ENCODE measurements at regions not wholly inside any gene's neighbourhood (a gene's known extent, or its start where the extent isn't known, plus 50 kb on each side); places are given as distances from the start of the nearest gene placed in this dataset.

DNA sequence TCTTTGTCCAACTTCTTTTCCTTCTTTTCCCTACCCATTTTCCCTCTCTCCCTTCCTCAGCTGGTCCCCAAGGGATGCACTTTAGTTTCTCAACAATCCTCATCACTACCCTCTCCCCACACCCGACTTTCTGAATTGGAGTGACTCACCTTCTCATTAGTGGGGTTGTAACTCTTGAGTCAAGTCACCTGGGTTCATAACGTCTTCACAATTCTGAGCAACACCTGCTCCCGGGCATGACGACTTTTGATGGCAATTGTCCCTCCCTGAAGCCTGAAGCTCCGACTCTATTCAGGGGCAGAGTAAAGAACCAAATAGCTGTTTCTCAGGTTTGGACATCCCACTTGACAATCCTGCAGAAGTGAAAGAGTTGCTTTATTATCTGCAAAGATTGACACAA is 82.7 kb upstream of the OTX2 start:
- no peaks in the 10 kb centered on the region for H3K9me2 ChIP-seq (replicated peaks; ENCODE audit: insufficient read depth, low read length)
- DNase-seq: no peak
- H3K4me1 ChIP-seq (ENCODE audit: low read length): no peaks in the 10 kb centered on the region
- no peak overlapping the region for H3K4me3 ChIP-seq (ENCODE audit: low read length)
- H4K20me1 ChIP-seq (ENCODE audit: insufficient read depth, low read depth, low read length): no peaks in the 10 kb centered on the region
- H3K9ac ChIP-seq (ENCODE audit: low read length): no peak overlapping the region
- H2AFZ ChIP-seq (ENCODE audit: low read length): no peak overlapping the region
- no peak overlapping the region for H3K4me2 ChIP-seq (ENCODE audit: low read depth, low read length, poor library complexity, severe bottlenecking)
- H3K9me3 ChIP-seq (ENCODE audit: low read length): no peaks in the 10 kb centered on the region
- H3K79me2 ChIP-seq (ENCODE audit: low read length): no peaks in the 10 kb centered on the region
- no peak overlapping the region for H3K27ac ChIP-seq (ENCODE audit: low read length)
- H3K27me3 ChIP-seq (ENCODE audit: low read length): no peaks in the 10 kb centered on the region
- no peaks in the 10 kb centered on the region for H3K36me3 ChIP-seq (ENCODE audit: insufficient read depth, low read length)

DNA sequence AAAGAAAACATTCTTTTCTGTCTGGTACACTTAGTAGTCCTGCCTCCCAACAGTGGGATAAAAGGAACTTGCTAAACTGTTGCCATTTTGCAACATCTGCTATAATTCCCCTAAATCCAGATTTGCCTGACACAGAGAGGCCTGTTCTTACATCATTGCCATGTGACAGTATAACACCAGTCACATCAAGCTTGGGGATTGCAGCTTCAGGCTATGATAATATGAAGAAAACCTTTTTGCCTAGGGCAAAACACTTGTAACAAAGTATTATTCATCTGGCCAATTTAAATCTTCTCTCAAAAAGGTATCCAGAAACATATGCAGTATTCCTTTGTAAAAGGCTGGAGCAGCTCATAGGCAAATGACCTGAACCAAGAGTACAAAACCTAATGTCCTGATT is 80.9 kb upstream of the OTX2 start:
- Histone ChIP-seq H3K36me3 (ENCODE audit: insufficient read depth, low read length) (no peaks in the 10 kb centered on the region), H4K20me1 (ENCODE audit: insufficient read depth, low read depth, low read length) (no peaks in the 10 kb centered on the region), H3K4me3 (ENCODE audit: low read length) (no peak overlapping the region), H3K9me2 (replicated peaks; ENCODE audit: insufficient read depth, low read length) (no peaks in the 10 kb centered on the region), H3K9me3 (ENCODE audit: low read length) (no peaks in the 10 kb centered on the region), H3K4me1 (ENCODE audit: low read length) (no peaks in the 10 kb centered on the region), H3K79me2 (ENCODE audit: low read length) (no peaks in the 10 kb centered on the region), H3K27me3 (ENCODE audit: low read length) (no peaks in the 10 kb centered on the region), H3K27ac (ENCODE audit: low read length) (no peak overlapping the region), H3K9ac (ENCODE audit: low read length) (no peak overlapping the region), H3K4me2 (ENCODE audit: low read depth, low read length, poor library complexity, severe bottlenecking) (no peak overlapping the region), H2AFZ (ENCODE audit: low read length) (no peak overlapping the region)
- DNase-seq: no peak

DNA sequence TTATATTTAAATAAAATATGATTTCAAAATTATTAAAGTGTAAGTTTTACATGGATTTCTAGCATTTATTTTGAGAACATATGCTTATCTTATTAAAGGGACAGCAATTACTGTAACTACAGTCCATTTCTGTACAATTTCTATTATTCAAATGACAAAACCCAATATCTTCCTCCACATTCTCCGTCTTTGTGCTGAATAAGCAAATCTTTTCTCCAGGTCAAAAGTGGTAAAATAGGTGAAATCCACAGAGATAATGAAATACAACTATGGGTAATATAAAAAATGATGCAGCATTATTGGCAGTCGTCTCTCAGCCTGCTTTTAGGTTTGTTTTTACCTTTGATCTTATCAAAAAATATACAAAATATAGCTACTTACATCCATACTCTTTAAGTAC is 79.4 kb upstream of the OTX2 start:
- Histone ChIP-seq H3K4me2 (ENCODE audit: low read depth, low read length, poor library complexity, severe bottlenecking) (no peak overlapping the region), H3K9me3 (ENCODE audit: low read length) (no peaks in the 10 kb centered on the region), H2AFZ (ENCODE audit: low read length) (no peak overlapping the region), H3K4me3 (ENCODE audit: low read length) (no peak overlapping the region), H3K36me3 (ENCODE audit: insufficient read depth, low read length) (no peaks in the 10 kb centered on the region), H3K9me2 (replicated peaks; ENCODE audit: insufficient read depth, low read length) (no peaks in the 10 kb centered on the region), H4K20me1 (ENCODE audit: insufficient read depth, low read depth, low read length) (no peaks in the 10 kb centered on the region), H3K4me1 (ENCODE audit: low read length) (no peaks in the 10 kb centered on the region), H3K79me2 (ENCODE audit: low read length) (no peaks in the 10 kb centered on the region), H3K27ac (ENCODE audit: low read length) (no peak overlapping the region), H3K9ac (ENCODE audit: low read length) (no peak overlapping the region), H3K27me3 (ENCODE audit: low read length) (no peaks in the 10 kb centered on the region)
- no peak for DNase-seq

DNA sequence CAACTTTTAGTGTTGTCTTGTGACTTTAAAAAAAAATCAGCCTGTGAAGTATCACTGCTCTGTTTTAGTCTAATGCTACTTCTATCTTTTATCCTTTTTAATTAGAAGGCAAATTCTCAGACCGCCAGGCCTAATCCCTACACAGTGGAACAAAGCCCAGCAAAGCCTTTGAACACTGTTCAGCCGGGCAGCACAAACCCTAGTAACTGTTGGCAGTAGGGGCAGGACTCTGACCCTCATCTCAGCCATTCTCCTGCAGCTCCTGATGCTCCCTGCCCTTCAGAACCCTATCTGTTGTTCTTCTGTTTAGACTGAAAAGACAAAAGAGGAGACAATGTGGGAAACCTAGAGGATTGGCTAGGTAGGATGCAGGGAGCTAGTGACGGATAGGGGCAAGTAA is 78.0 kb upstream of the OTX2 start:
- no peak overlapping the region for H3K4me3 ChIP-seq (ENCODE audit: low read length)
- H3K9me2 ChIP-seq (replicated peaks; ENCODE audit: insufficient read depth, low read length): no peaks in the 10 kb centered on the region
- H3K9me3 ChIP-seq (ENCODE audit: low read length): no peaks in the 10 kb centered on the region
- no peak overlapping the region for H3K27ac ChIP-seq (ENCODE audit: low read length)
- H2AFZ ChIP-seq (ENCODE audit: low read length): no peak overlapping the region
- H3K27me3 ChIP-seq (ENCODE audit: low read length): no peaks in the 10 kb centered on the region
- H3K36me3 ChIP-seq (ENCODE audit: insufficient read depth, low read length): no peaks in the 10 kb centered on the region
- H3K4me2 ChIP-seq (ENCODE audit: low read depth, low read length, poor library complexity, severe bottlenecking): no peak overlapping the region
- DNase-seq: no peak
- no peaks in the 10 kb centered on the region for H3K79me2 ChIP-seq (ENCODE audit: low read length)
- H3K4me1 ChIP-seq (ENCODE audit: low read length): no peaks in the 10 kb centered on the region
- H3K9ac ChIP-seq (ENCODE audit: low read length): no peak overlapping the region
- no peaks in the 10 kb centered on the region for H4K20me1 ChIP-seq (ENCODE audit: insufficient read depth, low read depth, low read length)

DNA sequence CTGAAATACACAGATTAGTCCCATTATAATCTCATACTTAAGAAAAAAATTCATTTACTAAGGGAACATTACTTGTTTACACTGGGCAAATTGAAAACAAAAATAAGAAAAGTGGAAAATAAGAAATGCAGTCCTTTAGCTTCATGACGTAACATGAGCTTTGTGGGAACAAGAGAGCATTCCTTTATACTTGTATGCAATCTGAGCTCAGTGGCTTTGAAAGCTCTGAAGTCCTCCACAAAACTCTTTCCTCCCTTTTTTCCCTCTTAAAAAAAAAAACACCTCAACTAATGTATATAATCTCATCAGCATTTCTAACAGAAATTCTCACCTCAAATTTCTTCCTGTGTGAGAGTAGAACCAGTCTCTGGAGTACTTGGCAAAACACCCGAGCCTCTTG is 76.9 kb upstream of the OTX2 start:
- Histone ChIP-seq H3K4me3 (ENCODE audit: low read length) (no peak overlapping the region), H3K27me3 (ENCODE audit: low read length) (no peaks in the 10 kb centered on the region), H3K27ac (ENCODE audit: low read length) (no peak overlapping the region), H2AFZ (ENCODE audit: low read length) (no peak overlapping the region), H3K4me1 (ENCODE audit: low read length) (no peaks in the 10 kb centered on the region), H3K9me3 (ENCODE audit: low read length) (no peaks in the 10 kb centered on the region), H3K4me2 (ENCODE audit: low read depth, low read length, poor library complexity, severe bottlenecking) (no peak overlapping the region), H3K36me3 (ENCODE audit: insufficient read depth, low read length) (no peaks in the 10 kb centered on the region), H4K20me1 (ENCODE audit: insufficient read depth, low read depth, low read length) (no peaks in the 10 kb centered on the region), H3K9ac (ENCODE audit: low read length) (no peak overlapping the region), H3K9me2 (replicated peaks; ENCODE audit: insufficient read depth, low read length) (no peaks in the 10 kb centered on the region), H3K79me2 (ENCODE audit: low read length) (no peaks in the 10 kb centered on the region)
- no peak for DNase-seq

DNA sequence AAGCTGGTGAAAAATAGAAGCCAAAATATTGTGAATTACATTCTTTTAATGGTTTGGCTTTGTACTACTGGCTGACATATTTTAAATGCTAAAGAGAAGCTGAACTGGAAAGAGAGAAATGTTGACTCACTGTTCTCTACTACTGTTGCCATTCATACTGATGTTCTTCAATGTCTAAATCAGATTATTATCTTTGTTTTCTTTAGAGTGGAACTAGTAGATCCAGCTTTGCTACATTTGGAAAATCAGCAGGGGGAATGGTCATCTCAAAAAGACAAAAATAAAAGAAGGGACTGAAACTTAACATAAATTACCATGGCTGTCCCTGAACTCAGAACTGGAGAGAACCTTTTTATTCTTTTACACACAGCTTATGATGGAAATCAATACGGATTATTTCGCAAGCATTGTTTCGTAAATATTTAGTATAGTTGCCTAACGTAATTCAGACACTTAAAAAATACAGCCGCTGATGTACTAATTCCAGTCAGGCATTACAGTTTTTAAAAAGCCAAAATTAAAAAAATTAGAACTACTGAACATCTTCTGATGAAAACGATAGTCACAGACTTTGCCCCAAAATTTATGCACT is 76.3 kb upstream of the OTX2 start:
- Histone ChIP-seq H4K20me1 (ENCODE audit: insufficient read depth, low read depth, low read length) (no peaks in the 10 kb centered on the region), H3K27me3 (ENCODE audit: low read length) (no peaks in the 10 kb centered on the region), H3K4me3 (ENCODE audit: low read length) (no peak overlapping the region), H3K4me1 (ENCODE audit: low read length) (no peaks in the 10 kb centered on the region), H3K4me2 (ENCODE audit: low read depth, low read length, poor library complexity, severe bottlenecking) (no peak overlapping the region), H3K9me2 (replicated peaks; ENCODE audit: insufficient read depth, low read length) (no peaks in the 10 kb centered on the region), H2AFZ (ENCODE audit: low read length) (no peak overlapping the region), H3K79me2 (ENCODE audit: low read length) (no peaks in the 10 kb centered on the region), H3K27ac (ENCODE audit: low read length) (no peak overlapping the region), H3K9ac (ENCODE audit: low read length) (no peak overlapping the region), H3K36me3 (ENCODE audit: insufficient read depth, low read length) (no peaks in the 10 kb centered on the region), H3K9me3 (ENCODE audit: low read length) (no peaks in the 10 kb centered on the region)
- no peak for DNase-seq

DNA sequence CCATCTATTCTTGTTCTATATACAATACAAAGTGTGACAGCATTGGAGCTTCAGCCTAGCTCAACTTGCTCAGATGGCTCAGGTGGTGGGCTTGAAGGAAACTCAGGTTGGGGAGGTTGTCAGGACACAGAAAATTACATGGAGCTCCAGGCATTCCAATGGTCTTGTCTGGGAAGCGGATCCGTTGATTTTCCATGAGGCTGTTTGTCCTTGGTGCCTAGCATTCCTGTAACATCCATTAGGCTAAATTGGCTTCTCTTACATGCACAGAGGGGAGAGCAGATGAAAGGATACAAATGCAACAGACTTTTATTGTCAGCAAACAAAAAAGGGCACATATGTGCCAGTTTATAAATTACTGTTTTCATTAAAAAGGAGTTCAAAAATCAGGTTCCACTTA is 75.5 kb upstream of the OTX2 start:
- Histone ChIP-seq H3K4me2 (ENCODE audit: low read depth, low read length, poor library complexity, severe bottlenecking) (no peak overlapping the region), H3K27me3 (ENCODE audit: low read length) (no peaks in the 10 kb centered on the region), H3K9ac (ENCODE audit: low read length) (no peak overlapping the region)

DNA sequence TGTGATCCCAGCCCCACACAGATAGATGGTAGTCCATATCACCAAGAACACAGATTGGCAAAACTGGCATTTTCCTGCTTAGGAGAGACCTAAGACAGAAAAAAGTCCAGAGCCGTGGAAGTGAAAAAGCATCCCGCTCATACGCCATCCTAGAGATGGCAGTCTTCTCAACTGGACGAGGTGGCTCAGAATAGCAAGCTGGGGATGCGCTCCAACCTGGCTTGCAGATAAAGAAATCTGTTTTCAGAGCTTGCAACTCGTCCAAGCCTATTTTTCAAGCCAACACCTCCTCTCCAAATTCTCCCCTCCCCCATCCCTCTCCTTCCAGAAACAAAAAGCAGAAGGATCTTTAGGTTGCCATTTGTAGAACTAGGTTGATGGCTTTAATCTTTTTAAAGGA is 74.3 kb upstream of the OTX2 start:
- Histone ChIP-seq H3K27ac (ENCODE audit: low read length) (no peak overlapping the region), H3K4me1 (ENCODE audit: low read length) (no peaks in the 10 kb centered on the region), H2AFZ (ENCODE audit: low read length) (no peak overlapping the region), H3K4me2 (ENCODE audit: low read depth, low read length, poor library complexity, severe bottlenecking) (no peak overlapping the region), H4K20me1 (ENCODE audit: insufficient read depth, low read depth, low read length) (no peaks in the 10 kb centered on the region), H3K9ac (ENCODE audit: low read length) (no peak overlapping the region), H3K27me3 (ENCODE audit: low read length) (no peaks in the 10 kb centered on the region), H3K79me2 (ENCODE audit: low read length) (no peaks in the 10 kb centered on the region), H3K36me3 (ENCODE audit: insufficient read depth, low read length) (no peaks in the 10 kb centered on the region), H3K4me3 (ENCODE audit: low read length) (no peak overlapping the region), H3K9me3 (ENCODE audit: low read length) (no peaks in the 10 kb centered on the region), H3K9me2 (replicated peaks; ENCODE audit: insufficient read depth, low read length) (no peaks in the 10 kb centered on the region)
- DNase-seq: no peak

More for the DNA sequence above, 75.5 kb upstream of the OTX2 start:
- Histone ChIP-seq H3K79me2 (ENCODE audit: low read length) (no peaks in the 10 kb centered on the region), H3K36me3 (ENCODE audit: insufficient read depth, low read length) (no peaks in the 10 kb centered on the region), H3K4me3 (ENCODE audit: low read length) (no peak overlapping the region), H3K4me1 (ENCODE audit: low read length) (no peaks in the 10 kb centered on the region), H4K20me1 (ENCODE audit: insufficient read depth, low read depth, low read length) (no peaks in the 10 kb centered on the region), H3K9me2 (replicated peaks; ENCODE audit: insufficient read depth, low read length) (no peaks in the 10 kb centered on the region), H2AFZ (ENCODE audit: low read length) (no peak overlapping the region), H3K27ac (ENCODE audit: low read length) (no peak overlapping the region), H3K9me3 (ENCODE audit: low read length) (no peaks in the 10 kb centered on the region)
- DNase-seq: no peak

DNA sequence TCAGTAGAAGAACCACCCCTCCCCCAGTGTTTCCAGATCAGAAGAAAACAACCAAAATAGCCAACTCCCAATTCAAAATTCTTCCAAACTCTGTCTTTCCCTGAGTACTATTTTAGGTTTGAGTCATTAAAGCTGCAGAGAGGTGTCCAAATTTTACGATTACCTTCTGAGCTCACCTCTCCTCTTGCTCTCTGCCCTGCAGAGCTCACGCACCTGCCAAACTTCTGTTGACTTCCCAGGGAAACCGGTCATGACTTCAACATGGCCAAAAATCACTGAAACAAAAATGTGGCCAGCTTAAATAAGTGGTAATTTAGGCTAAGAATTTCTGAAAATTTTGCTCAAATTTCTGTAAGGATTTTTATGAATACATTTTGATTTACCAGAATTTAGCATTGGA is 70.9 kb upstream of the OTX2 start:
- H3K9me2 ChIP-seq (replicated peaks; ENCODE audit: insufficient read depth, low read length): no peaks in the 10 kb centered on the region
- no peak overlapping the region for H3K9ac ChIP-seq (ENCODE audit: low read length)
- H2AFZ ChIP-seq (ENCODE audit: low read length): no peak overlapping the region
- H3K4me3 ChIP-seq (ENCODE audit: low read length): no peak overlapping the region
- no peaks in the 10 kb centered on the region for H3K79me2 ChIP-seq (ENCODE audit: low read length)
- H3K4me2 ChIP-seq (ENCODE audit: low read depth, low read length, poor library complexity, severe bottlenecking): no peak overlapping the region
- H3K9me3 ChIP-seq (ENCODE audit: low read length): no peaks in the 10 kb centered on the region
- H3K4me1 ChIP-seq (ENCODE audit: low read length): no peaks in the 10 kb centered on the region
- no peaks in the 10 kb centered on the region for H3K36me3 ChIP-seq (ENCODE audit: insufficient read depth, low read length)
- no peaks in the 10 kb centered on the region for H4K20me1 ChIP-seq (ENCODE audit: insufficient read depth, low read depth, low read length)
- DNase-seq: no peak
- H3K27ac ChIP-seq (ENCODE audit: low read length): no peak overlapping the region
- H3K27me3 ChIP-seq (ENCODE audit: low read length): no peaks in the 10 kb centered on the region

Measured in Karpas-422 (cell line).